Esophagus squamous epithelium (tissue), 5 donors: ENCODE measurements at regions not wholly inside any gene's neighbourhood (a gene's known extent, or its start where the extent isn't known, plus 50 kb on each side); places are given as distances from the start of the nearest gene placed in this dataset.

Experiments used
- DNase-seq: peaks from one replicate; lab custom pipeline; 2025; lab: John Stamatoyannopoulos, UW
- H3K27ac ChIP-seq, 4 donors: fragments of 200-600 bp; sonication (generic); one replicate each; pipeline ENCODE4 v1.5.1; 2016 to 2019; ENCODE audit warnings: mild to moderate bottlenecking in 1 of 4
- H3K27me3 ChIP-seq, 4 donors: fragments of 200-600 bp; sonication (generic); 1 replicate in 3 of 4; 2 replicates in 1 of 4; pipeline versions ENCODE4 v1.5.1 to v1.6.0; 2017 to 2021; ENCODE audit warnings: antibody characterized with exemption in 1 of 4
- H3K36me3 ChIP-seq, 3 donors: fragments of 200-600 bp; sonication (generic); one replicate each; pipeline ENCODE4 v1.5.1; 2016 to 2019
- H3K4me1 ChIP-seq, 3 donors: fragments of 200-600 bp; sonication (generic); one replicate each; pipeline ENCODE4 v1.5.1; 2017 to 2019
- H3K4me3 ChIP-seq, 4 donors: fragments of 200-600 bp; sonication (generic); 1 replicate in 3 of 4; 2 replicates in 1 of 4; pipeline ENCODE4 v1.5.1; 2016 to 2019; ENCODE audit warnings: mild to moderate bottlenecking in 2 of 4, moderate library complexity in 1 of 4
- H3K9me3 ChIP-seq, 3 donors: fragments of 200-600 bp; sonication (generic); one replicate each; pipeline ENCODE4 v1.5.1; 2016 to 2019
- POLR2A ChIP-seq, 4 donors: fragments of 450-650 bp; IDR thresholded peaks; one replicate each; pipeline ENCODE4 v1.6.1; 2017; ENCODE audit warnings: antibody characterized with exemption in 4 of 4, mild to moderate bottlenecking in 4 of 4, moderate library complexity in 3 of 4
- WGBS, 2 donors: methylation state at CpG; one replicate each; pipeline ENCODE4 v1.1.5; 2018; 5-methylcytosine and 5-hydroxymethylcytosine counted together
- intact Hi-C: fragments of 100-400 bp; cut with DNase I; formaldehyde crosslinking; loops from one replicate; pipeline ENCODE4 v1.15.0; 2022
- TF ChIP-seq, protein P1 (sequence below), 6 experiments: fragments of 450-650 bp in 4 of 6; fragments of 200-600 bp in 2 of 6; sonication (generic) in 2 of 6; IDR thresholded peaks; one replicate each; pipeline ENCODE4 v1.5.1; 2016 to 2019; ENCODE audit warnings: antibody characterized with exemption in 6 of 6, mild to moderate bottlenecking in 4 of 6, moderate library complexity in 4 of 6
- donor health status: DM: yes; HTN: yes; CAD: no.

DNA sequence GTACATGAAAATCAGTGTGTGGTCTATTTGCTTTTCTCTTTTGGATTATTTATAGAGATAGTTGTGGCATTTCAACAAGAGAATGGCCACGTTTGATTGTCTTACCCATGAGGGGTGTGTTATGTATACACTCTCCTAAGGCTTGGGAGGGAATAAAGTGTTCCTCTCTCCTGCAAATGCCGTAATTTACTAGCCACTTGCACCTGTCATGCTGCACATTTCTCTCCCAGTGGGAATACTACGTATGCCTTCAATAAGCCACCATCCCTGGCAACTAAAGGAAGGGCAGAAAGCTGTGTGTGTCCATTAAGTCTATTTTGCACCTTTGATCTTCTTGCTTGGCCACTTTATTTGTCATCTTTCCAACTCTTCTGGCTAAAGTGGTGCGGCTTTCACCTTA, 541.2 kb downstream of the QKI start:
- H3K9me3 ChIP-seq, result no peaks in the 10 kb centered on the region
- TF ChIP-seq POLR2A (IDR thresholded peaks at IDR 0.05), result no peak
- TF ChIP-seq, protein P1, sequence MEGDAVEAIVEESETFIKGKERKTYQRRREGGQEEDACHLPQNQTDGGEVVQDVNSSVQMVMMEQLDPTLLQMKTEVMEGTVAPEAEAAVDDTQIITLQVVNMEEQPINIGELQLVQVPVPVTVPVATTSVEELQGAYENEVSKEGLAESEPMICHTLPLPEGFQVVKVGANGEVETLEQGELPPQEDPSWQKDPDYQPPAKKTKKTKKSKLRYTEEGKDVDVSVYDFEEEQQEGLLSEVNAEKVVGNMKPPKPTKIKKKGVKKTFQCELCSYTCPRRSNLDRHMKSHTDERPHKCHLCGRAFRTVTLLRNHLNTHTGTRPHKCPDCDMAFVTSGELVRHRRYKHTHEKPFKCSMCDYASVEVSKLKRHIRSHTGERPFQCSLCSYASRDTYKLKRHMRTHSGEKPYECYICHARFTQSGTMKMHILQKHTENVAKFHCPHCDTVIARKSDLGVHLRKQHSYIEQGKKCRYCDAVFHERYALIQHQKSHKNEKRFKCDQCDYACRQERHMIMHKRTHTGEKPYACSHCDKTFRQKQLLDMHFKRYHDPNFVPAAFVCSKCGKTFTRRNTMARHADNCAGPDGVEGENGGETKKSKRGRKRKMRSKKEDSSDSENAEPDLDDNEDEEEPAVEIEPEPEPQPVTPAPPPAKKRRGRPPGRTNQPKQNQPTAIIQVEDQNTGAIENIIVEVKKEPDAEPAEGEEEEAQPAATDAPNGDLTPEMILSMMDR (IDR thresholded peaks at IDR 0.05), result no peak
- peaks cover 0 to 10% (median 0%) of the 10 kb centered on the region in 3 donors for H3K4me1 ChIP-seq
- H3K27me3 ChIP-seq, result no peaks in the 10 kb centered on the region
- WGBS, 2 donors, result 85 to 86% methylated on average over 4 of the region's 4 CpGs
- no peaks in the 10 kb centered on the region for H3K36me3 ChIP-seq
- H3K27ac ChIP-seq, result no peak overlapping the region
- DNase-seq, result no peak
- H3K4me3 ChIP-seq, result no peak overlapping the region
- intact Hi-C loops, result loop anchor here (10.0 kb wide), 1 partner anchor 521 kb away; no protein-coding TSS in a partner anchor

DNA sequence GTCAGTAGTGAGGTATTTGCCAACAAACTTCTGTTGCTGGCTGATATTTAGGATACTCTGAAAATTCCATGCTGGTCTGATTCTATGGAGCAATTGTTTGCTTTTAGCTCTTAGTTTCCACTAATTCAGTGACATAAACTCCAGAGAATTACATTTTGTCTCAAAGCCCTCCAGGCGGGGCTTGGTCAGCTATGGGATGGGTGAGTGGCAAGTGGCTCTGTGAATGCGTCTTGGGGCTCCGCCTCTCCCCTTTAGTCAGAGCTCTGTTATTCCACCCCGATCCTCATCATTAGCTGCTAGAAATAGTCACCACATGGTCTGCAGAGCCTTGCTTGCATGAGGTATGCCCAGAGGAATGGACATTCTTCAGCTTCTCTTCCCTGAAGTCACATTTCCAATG, 540.6 kb downstream of the QKI start:
- Histone ChIP-seq H3K36me3 (no peaks in the 10 kb centered on the region), H3K4me1 (peaks cover 0 to 10% (median 0%) of the 10 kb centered on the region in 3 donors), H3K9me3 (no peaks in the 10 kb centered on the region), H3K4me3 (no peak overlapping the region), H3K27me3 (no peaks in the 10 kb centered on the region), H3K27ac (no peak overlapping the region)
- 74 to 78% methylated on average over 4 of the region's 4 CpGs for WGBS, 2 donors
- intact Hi-C loops, result loop anchor here (10.0 kb wide), 1 partner anchor 520 kb away; no protein-coding TSS in a partner anchor
- no peak for DNase-seq
- TF ChIP-seq, protein P1 (IDR thresholded peaks at IDR 0.05), result no peak
- TF ChIP-seq POLR2A (IDR thresholded peaks at IDR 0.05), result no peak

DNA sequence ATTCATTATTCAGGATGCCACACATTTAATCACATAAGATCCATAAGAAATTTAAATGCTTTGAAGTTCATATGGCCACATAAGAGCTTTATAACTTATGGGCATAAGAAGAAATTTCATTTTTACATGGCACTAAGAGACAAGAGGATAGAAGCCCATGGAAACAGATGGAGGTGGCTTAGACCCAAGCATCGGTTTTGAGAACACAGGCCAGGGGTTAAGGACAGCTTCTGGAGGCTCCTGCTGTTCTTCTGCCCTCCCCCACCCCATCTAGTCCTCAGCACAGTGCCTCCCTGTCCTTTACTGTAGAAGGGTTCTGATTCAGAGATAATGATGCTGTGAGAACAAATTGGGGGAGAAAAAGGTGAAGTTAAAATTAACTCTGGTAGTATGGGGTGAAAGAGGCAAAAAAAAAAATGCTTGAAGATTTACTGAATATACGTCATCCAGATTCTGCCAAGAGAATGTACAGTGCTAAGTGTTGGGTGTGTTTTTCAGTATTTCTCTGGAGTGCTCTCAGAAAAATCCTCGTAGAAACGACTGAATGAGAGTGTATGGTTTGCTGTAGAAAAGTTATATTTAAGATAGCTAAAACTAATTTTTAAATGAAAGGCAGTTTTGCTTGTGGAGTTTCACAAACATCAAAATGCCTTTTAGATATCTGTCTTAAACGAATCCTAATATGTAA, 539.7 kb downstream of the QKI start:
- Histone ChIP-seq H3K36me3 (no peaks in the 10 kb centered on the region), H3K9me3 (no peaks in the 10 kb centered on the region), H3K4me3 (no peak overlapping the region), H3K27me3 (no peaks in the 10 kb centered on the region), H3K27ac (no peak overlapping the region), H3K4me1 (peaks cover 0 to 10% (median 0%) of the 10 kb centered on the region in 3 donors)
- WGBS, 2 donors, result 72 to 76% methylated on average over 5 of the region's 5 CpGs
- TF ChIP-seq, protein P1 (IDR thresholded peaks at IDR 0.05), result no peak
- no peak for TF ChIP-seq POLR2A (IDR thresholded peaks at IDR 0.05)
- intact Hi-C loops, result loop anchor here (10.0 kb wide), 1 partner anchor 519 kb away; no protein-coding TSS in a partner anchor
- no peak for DNase-seq

DNA sequence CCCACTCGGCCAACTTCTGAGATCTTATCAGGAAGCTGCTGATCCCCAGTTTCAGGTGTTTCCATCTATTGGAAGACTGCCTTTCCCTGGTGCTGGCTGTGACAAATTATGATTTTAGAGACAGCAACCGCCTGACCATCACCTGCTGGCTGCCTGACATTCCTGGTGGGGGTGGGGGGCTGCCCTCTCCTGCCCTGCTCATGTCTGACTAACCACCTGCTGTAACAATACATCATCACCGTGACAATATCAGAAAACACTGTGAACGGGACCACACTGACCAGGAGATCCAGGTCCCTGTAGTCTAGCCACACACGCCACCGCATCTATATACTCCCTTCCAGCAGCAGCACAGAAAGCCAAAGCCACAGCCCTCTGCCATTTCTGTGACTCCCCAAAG, 537.5 kb downstream of the QKI start:
- WGBS, 2 donors, result 89 to 90% methylated on average over 5 of the region's 6 CpGs
- no peak for DNase-seq
- TF ChIP-seq, protein P1 (IDR thresholded peaks at IDR 0.05), result no peak
- TF ChIP-seq POLR2A (IDR thresholded peaks at IDR 0.05), result no peak
- no peak overlapping the region for H3K27ac ChIP-seq
- no peaks in the 10 kb centered on the region for H3K36me3 ChIP-seq
- intact Hi-C loops, result loop anchor here (10.0 kb wide), 1 partner anchor 517 kb away; no protein-coding TSS in a partner anchor
- no peaks in the 10 kb centered on the region for H3K27me3 ChIP-seq
- no peak overlapping the region for H3K4me3 ChIP-seq
- H3K9me3 ChIP-seq, result no peaks in the 10 kb centered on the region
- H3K4me1 ChIP-seq, result peaks cover 0 to 15% (median 1%) of the 10 kb centered on the region in 3 donors

DNA sequence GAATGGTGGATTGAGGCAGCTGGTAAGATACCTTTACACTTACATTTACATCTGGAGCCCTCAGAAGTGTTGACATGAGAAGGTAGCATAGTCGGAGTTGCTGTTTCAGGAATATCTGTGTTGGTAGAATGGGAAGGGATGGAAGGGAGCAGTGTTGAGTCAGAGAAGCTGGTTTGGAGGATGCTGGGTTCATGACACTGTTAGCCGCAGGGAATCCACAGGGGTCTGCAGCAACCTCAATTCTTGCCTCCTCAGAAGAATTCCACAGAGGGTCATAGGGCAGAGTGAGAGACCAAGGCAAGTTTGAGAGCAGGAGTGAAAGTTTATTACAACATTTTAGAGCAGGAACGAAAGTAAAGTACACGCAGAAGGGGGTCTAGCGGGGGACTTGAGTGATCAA, 536.8 kb downstream of the QKI start:
- Histone ChIP-seq H3K4me1 (peaks cover 6 to 17% (median 8%) of the 10 kb centered on the region in 3 donors), H3K27ac (no peak overlapping the region), H3K27me3 (no peaks in the 10 kb centered on the region), H3K9me3 (no peaks in the 10 kb centered on the region), H3K4me3 (no peak overlapping the region), H3K36me3 (no peaks in the 10 kb centered on the region)
- DNase-seq, result no peak
- TF ChIP-seq POLR2A (IDR thresholded peaks at IDR 0.05), result no peak
- TF ChIP-seq, protein P1 (IDR thresholded peaks at IDR 0.05), result no peak
- intact Hi-C loops, result loop anchor here (10.0 kb wide), 1 partner anchor 517 kb away; no protein-coding TSS in a partner anchor
- 86 to 92% methylated on average over 5 of the region's 5 CpGs for WGBS, 2 donors
